HK-2 (cell line): ENCODE measurements at regions not wholly inside any gene's neighbourhood (a gene's known extent, or its start where the extent isn't known, plus 50 kb on each side); places are given as distances from the start of the nearest gene placed in this dataset.

Experiments used
- DNase-seq: peaks from one replicate; pipeline ENCODE4 v3.0.0-alpha.2; 2018; ENCODE audit not compliant: unreplicated experiment

- DNase-seq = no peak
Measured at GRCh38 chr10:78298835-78299234, 265.2 kb downstream of the RPS24 start.

- DNase-seq = no peak
Measured at GRCh38 chr10:78299851-78300468, 266.3 kb downstream of the RPS24 start.

- no peak for DNase-seq
Measured at GRCh38 chr10:78300526-78300925, 266.9 kb downstream of the RPS24 start.

GRCh38 chr10:78301481-78301880 is 267.8 kb downstream of the RPS24 start:
- no peak for DNase-seq

GRCh38 chr10:78301891-78302738 is 268.5 kb downstream of the RPS24 start:
- DNase-seq = no peak

- DNase-seq = no peak
Measured at GRCh38 chr10:78302739-78302988, 269.0 kb downstream of the RPS24 start.

GRCh38 chr10:78302989-78303854 is 269.6 kb downstream of the RPS24 start:
- peak; percentile 99 for DNase-seq

GRCh38 chr10:78304091-78305045 is 270.7 kb downstream of the RPS24 start:
- no peak for DNase-seq

- no peak for DNase-seq
Measured at GRCh38 chr10:78305311-78305710, 271.6 kb downstream of the RPS24 start.

- DNase-seq = no peak
Measured at GRCh38 chr10:78306358-78306757, 272.7 kb downstream of the RPS24 start.

- no peak for DNase-seq
Measured at GRCh38 chr10:78307576-78307975, 273.9 kb downstream of the RPS24 start.

- no peak for DNase-seq
Measured at GRCh38 chr10:78309536-78310237, 276.0 kb downstream of the RPS24 start.

GRCh38 chr10:78310481-78311080 is 276.9 kb downstream of the RPS24 start:
- DNase-seq = no peak

- DNase-seq = no peak
Measured at GRCh38 chr10:78312197-78313047, 278.8 kb downstream of the RPS24 start.

- DNase-seq = no peak
Measured at GRCh38 chr10:78313048-78313381, 279.4 kb downstream of the RPS24 start.

GRCh38 chr10:78313636-78314035 is 280.0 kb downstream of the RPS24 start:
- DNase-seq = no peak

- no peak for DNase-seq
Measured at GRCh38 chr10:78314651-78315050, 281.0 kb downstream of the RPS24 start.

- DNase-seq = no peak
Measured at GRCh38 chr10:78316451-78316931, 282.8 kb downstream of the RPS24 start.

GRCh38 chr10:78318305-78318704 is 284.6 kb downstream of the RPS24 start:
- no peak for DNase-seq

- no peak for DNase-seq
Measured at GRCh38 chr10:78319371-78319770, 285.7 kb downstream of the RPS24 start.
